ENCODE measurements at regions not wholly inside any gene's neighbourhood (a gene's known extent, or its start where the extent isn't known, plus 50 kb on each side); places are given as distances from the start of the nearest gene placed in this dataset.

GRCh38 chr1:239739919-239740318, 351.8 kb upstream of the FMN2 start:
- H3K27ac ChIP-seq (ENCODE audit: low read length) = no peak overlapping the region
- H3K4me3 ChIP-seq (ENCODE audit: low read depth in 2 of 2, low read length in 2 of 2) = no peak overlapping the region
- DNase-seq (ENCODE audit: low read depth, low spot score) (no peak), ATAC-seq (no peak)
- CTCF ChIA-PET = no interaction called here
- H3K27me3 ChIP-seq (ENCODE audit: control insufficient read depth, insufficient read depth, low read length) = no peaks in the 10 kb centered on the region
- intact Hi-C loops (cut with micrococcal nuclease; ENCODE audit: unreplicated experiment) = no loop called here
- BruUV-seq (replicated peaks) = no TSS peak
- in situ Hi-C loops (cut with HindIII; ENCODE audit: low pct_unique_long_range_greater_than_20kb, low sequenced_read_pairs) = no loop called here
- H3K9me3 ChIP-seq (ENCODE audit: control insufficient read depth, insufficient read depth, low read depth, low read length) = no peaks in the 10 kb centered on the region
- POLR2A ChIA-PET = no interaction called here
- TF ChIP-seq POLR2AphosphoS5 (IDR thresholded peaks at IDR 0.05; ENCODE audit: low read depth, low read length) (no peak), SIN3A (IDR thresholded peaks at IDR 0.05; ENCODE audit: borderline replicate concordance, insufficient read depth, low read depth, low read length) (no peak), CTCF (IDR thresholded peaks at IDR 0.05) (no peak), REST (IDR thresholded peaks at IDR 0.05; ENCODE audit: insufficient read depth in 1 of 2, low read depth in 2 of 2, low read length in 1 of 2) (no peak), TCF7L2 (IDR thresholded peaks at IDR 0.05; ENCODE audit: low read depth, low read length) (no peak)
- H3K4me1 ChIP-seq (ENCODE audit: control insufficient read depth, insufficient read depth, low read length) = no peaks in the 10 kb centered on the region
- H3K36me3 ChIP-seq (ENCODE audit: control insufficient read depth, insufficient read depth, low read length) = no peaks in the 10 kb centered on the region

- ATAC-seq = no peak
- no TSS peak for BruUV-seq (replicated peaks)
- in situ Hi-C loops (cut with HindIII; ENCODE audit: low pct_unique_long_range_greater_than_20kb, low sequenced_read_pairs) = no loop called here
Measured at GRCh38 chr1:239742416-239743109, 349.1 kb upstream of the FMN2 start.

More at GRCh38 chr1:239742416-239743109, 349.1 kb upstream of the FMN2 start:
- TF ChIP-seq POLR2AphosphoS5 (IDR thresholded peaks at IDR 0.05; ENCODE audit: low read depth, low read length) = no peak
- no peak for TF ChIP-seq SIN3A (IDR thresholded peaks at IDR 0.05; ENCODE audit: borderline replicate concordance, insufficient read depth, low read depth, low read length)
- TF ChIP-seq REST (IDR thresholded peaks at IDR 0.05; ENCODE audit: insufficient read depth in 1 of 2, low read depth in 2 of 2, low read length in 1 of 2) = no peak
- TF ChIP-seq TCF7L2 (IDR thresholded peaks at IDR 0.05; ENCODE audit: low read depth, low read length) = no peak
- no peak for TF ChIP-seq CTCF (IDR thresholded peaks at IDR 0.05)
- no peak overlapping the region for H3K4me3 ChIP-seq (ENCODE audit: low read depth in 2 of 2, low read length in 2 of 2)
- no peaks in the 10 kb centered on the region for H3K36me3 ChIP-seq (ENCODE audit: control insufficient read depth, insufficient read depth, low read length)
- no peak for DNase-seq (ENCODE audit: low read depth, low spot score)
- H3K27me3 ChIP-seq (ENCODE audit: control insufficient read depth, insufficient read depth, low read length) = no peaks in the 10 kb centered on the region
- ChIA-PET POLR2A (no interaction called here), CTCF (no interaction called here)
- intact Hi-C loops (cut with micrococcal nuclease; ENCODE audit: unreplicated experiment) = no loop called here
- H3K9me3 ChIP-seq (ENCODE audit: control insufficient read depth, insufficient read depth, low read depth, low read length) = no peaks in the 10 kb centered on the region
- H3K27ac ChIP-seq (ENCODE audit: low read length) = no peak overlapping the region
- no peaks in the 10 kb centered on the region for H3K4me1 ChIP-seq (ENCODE audit: control insufficient read depth, insufficient read depth, low read length)
